Mucosa of descending colon (tissue), 3 donors: ENCODE measurements at regions not wholly inside any gene's neighbourhood (a gene's known extent, or its start where the extent isn't known, plus 50 kb on each side); places are given as distances from the start of the nearest gene placed in this dataset.

Experiments used
- ATAC-seq: fragments of 200-7000 bp; cut with Tn5 transposase; one replicate; pipeline ENCODE4 v1.9.1; 2020; ENCODE audit warnings: mild to moderate bottlenecking, moderate library complexity
- DNase-seq, 3 donors: peaks; one replicate each; pipeline ENCODE4 v3.0.0-alpha.2; 2020
- H3K36me3 ChIP-seq: fragments of 200-600 bp; one replicate; pipeline ENCODE4 v1.8.0; 2021; ENCODE audit warnings: low read depth, mild to moderate bottlenecking
- H3K4me1 ChIP-seq: fragments of 200-600 bp; one replicate; pipeline ENCODE4 v1.8.0; 2021; ENCODE audit warnings: low read depth, mild to moderate bottlenecking
- H3K4me3 ChIP-seq: fragments of 200-600 bp; one replicate; pipeline ENCODE4 v1.8.0; 2021; ENCODE audit warnings: mild to moderate bottlenecking
- H3K9me3 ChIP-seq: fragments of 200-600 bp; one replicate; pipeline ENCODE4 v1.8.0; 2021; ENCODE audit warnings: mild to moderate bottlenecking
- CTCF ChIP-seq: fragments of 200-600 bp; IDR thresholded peaks from one replicate; pipeline ENCODE4 v1.8.0; 2022; ENCODE audit warnings: antibody characterized with exemption, mild to moderate bottlenecking
- intact Hi-C, 2 donors: fragments of 100-400 bp; cut with DNase I in 1 of 2; cut with micrococcal nuclease in 1 of 2; formaldehyde crosslinking; loops; one replicate each; pipeline versions ENCODE4 v1.11.0 to v1.11.1; 2022; cut with DNase I, micrococcal nuclease
- donor health status: DM: no; HTN: no; CAD: no; lungs with moderate emphysema.
- donor health status: DM: no; HTN: no; CAD: no.
- donor health status: DM: no; HTN: yes; CAD: no.

GRCh38 chr2:38230756-38231155 lies 146.3 kb downstream of the ATL2 start:
- DNase-seq (no peak), ATAC-seq (no peak)
- H3K4me1 ChIP-seq, result no peaks in the 10 kb centered on the region
- no peaks in the 10 kb centered on the region for H3K9me3 ChIP-seq
- H3K4me3 ChIP-seq, result no peak overlapping the region
- no peak for TF ChIP-seq CTCF
- intact Hi-C loops, result no loop called here
- no peaks in the 10 kb centered on the region for H3K36me3 ChIP-seq

- DNase-seq, result no peak
- ATAC-seq, result no peak
- intact Hi-C loops, result no loop called here
- TF ChIP-seq CTCF, result no peak
- Histone ChIP-seq H3K36me3 (no peaks in the 10 kb centered on the region), H3K4me3 (no peak overlapping the region), H3K9me3 (no peaks in the 10 kb centered on the region), H3K4me1 (no peaks in the 10 kb centered on the region)
Measured at GRCh38 chr2:38228753-38229152, 148.3 kb downstream of the ATL2 start.

GRCh38 chr2:38224821-38225437 lies 149.0 kb upstream of the CYP1B1 start:
- no peak for TF ChIP-seq CTCF
- ATAC-seq (no peak), DNase-seq (no peak)
- intact Hi-C loops, result no loop called here
- Histone ChIP-seq H3K36me3 (no peaks in the 10 kb centered on the region), H3K4me3 (no peak overlapping the region), H3K9me3 (no peaks in the 10 kb centered on the region), H3K4me1 (no peaks in the 10 kb centered on the region)

- intact Hi-C loops, result no loop called here
- TF ChIP-seq CTCF, result no peak
- Histone ChIP-seq H3K9me3 (no peaks in the 10 kb centered on the region), H3K4me3 (no peak overlapping the region), H3K36me3 (no peaks in the 10 kb centered on the region), H3K4me1 (no peaks in the 10 kb centered on the region)
- ATAC-seq (no peak), DNase-seq (no peak)
Measured at GRCh38 chr2:38224181-38224580, 148.2 kb upstream of the CYP1B1 start.

- Histone ChIP-seq H3K9me3 (no peaks in the 10 kb centered on the region), H3K4me1 (no peaks in the 10 kb centered on the region), H3K36me3 (no peaks in the 10 kb centered on the region), H3K4me3 (no peak overlapping the region)
- ATAC-seq (no peak), DNase-seq (no peak)
- intact Hi-C loops, result no loop called here
- no peak for TF ChIP-seq CTCF
Measured at GRCh38 chr2:38223256-38223655, 147.3 kb upstream of the CYP1B1 start.

GRCh38 chr2:38220164-38220563 lies 144.2 kb upstream of the CYP1B1 start:
- no peak overlapping the region for H3K4me3 ChIP-seq
- H3K4me1 ChIP-seq, result no peaks in the 10 kb centered on the region
- DNase-seq (no peak), ATAC-seq (no peak)
- H3K9me3 ChIP-seq, result no peaks in the 10 kb centered on the region
- intact Hi-C loops, result no loop called here
- TF ChIP-seq CTCF, result no peak
- H3K36me3 ChIP-seq, result no peaks in the 10 kb centered on the region
